ENCODE measurements at regions not wholly inside any gene's neighbourhood (a gene's known extent, or its start where the extent isn't known, plus 50 kb on each side); places are given as distances from the start of the nearest gene placed in this dataset.

GRCh38 chr14:71202881-71203280 lies 295.6 kb downstream of the PCNX1 start:
- no peak for DNase-seq (ENCODE audit: low spot score)

GRCh38 chr14:71203306-71203705 lies 296.0 kb downstream of the PCNX1 start:
- no peak for DNase-seq (ENCODE audit: low spot score)

GRCh38 chr14:71204231-71204630 lies 297.0 kb downstream of the PCNX1 start:
- DNase-seq (ENCODE audit: low spot score): no peak

GRCh38 chr14:71204768-71205167 lies 297.5 kb downstream of the PCNX1 start:
- DNase-seq (ENCODE audit: low spot score): no peak

DNA sequence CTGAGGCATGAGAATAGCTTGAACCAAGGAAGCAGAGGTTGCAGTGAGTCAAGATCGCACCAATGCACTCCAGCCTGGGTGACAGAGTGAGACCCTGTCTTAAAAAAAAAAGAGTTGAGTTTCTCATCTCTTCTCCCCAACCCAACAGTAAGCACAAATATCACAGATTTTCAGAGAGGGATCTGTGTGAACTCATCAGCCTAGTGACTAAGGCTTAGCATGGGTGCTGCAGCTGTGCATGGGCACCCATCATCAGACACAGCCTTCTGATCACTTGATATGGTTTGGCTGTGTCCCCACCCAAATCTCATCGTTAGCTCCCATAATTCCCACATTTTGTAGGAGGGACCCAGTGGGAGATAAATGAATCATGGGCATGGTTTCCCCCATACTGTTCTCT lies 298.9 kb downstream of the PCNX1 start:
- DNase-seq (ENCODE audit: low spot score): no peak

DNA sequence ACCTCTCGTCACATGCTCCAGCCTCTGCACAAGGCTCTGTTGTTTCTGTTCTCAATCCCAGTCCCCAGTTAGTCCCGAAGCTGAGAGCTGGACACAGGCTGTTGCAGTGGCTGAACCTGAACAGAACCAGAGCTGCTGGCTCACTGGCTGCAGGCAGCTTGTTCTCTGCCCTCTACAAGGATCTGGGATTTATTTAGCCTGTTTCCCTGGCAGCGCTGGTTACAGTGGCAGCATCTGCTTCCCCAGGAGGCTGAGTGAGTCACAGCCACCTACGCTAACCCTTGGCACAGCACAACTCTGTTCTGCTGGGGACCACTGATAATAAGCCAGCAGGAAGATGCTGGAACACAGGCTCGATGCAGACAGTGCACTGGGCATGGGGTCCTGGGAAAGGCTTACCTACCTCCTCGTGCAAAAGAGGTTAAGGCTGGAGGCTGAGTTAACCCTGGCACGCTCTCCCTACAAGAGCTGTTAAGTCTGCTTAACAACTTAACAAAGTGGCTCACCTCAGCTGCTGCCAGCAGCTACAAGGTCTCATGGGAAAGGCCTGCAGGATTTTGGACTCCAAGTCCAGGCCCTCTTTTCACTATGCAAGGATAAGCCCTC lies 299.6 kb downstream of the PCNX1 start:
- no peak for DNase-seq (ENCODE audit: low spot score)

- DNase-seq (ENCODE audit: low spot score): no peak
These were observed 301.6 kb downstream of the PCNX1 start for GRCh38 chr14:71208702-71209357.

DNA sequence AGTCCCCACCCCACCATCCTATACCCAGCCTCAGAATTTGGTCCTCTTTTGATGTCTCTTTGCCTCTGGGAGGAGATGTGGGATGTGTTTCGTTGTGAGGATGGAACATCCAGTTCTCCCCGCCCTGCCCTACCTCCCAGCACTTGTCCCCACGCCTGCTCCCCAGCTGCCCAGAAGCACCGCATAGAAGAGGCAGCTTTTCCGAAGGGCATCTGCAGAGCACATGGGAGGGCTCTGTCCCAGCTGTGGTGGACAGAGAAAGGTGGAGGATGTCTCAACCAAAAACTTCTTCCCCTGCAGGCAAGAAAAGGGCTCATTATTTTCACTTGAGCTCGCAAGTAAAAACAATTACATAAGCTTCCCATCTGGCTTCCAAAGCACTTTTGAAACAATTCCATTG lies 302.6 kb downstream of the PCNX1 start:
- no peak for DNase-seq (ENCODE audit: low spot score)

GRCh38 chr14:71212093-71212492 lies 304.8 kb downstream of the PCNX1 start:
- no peak for DNase-seq (ENCODE audit: low spot score)

DNA sequence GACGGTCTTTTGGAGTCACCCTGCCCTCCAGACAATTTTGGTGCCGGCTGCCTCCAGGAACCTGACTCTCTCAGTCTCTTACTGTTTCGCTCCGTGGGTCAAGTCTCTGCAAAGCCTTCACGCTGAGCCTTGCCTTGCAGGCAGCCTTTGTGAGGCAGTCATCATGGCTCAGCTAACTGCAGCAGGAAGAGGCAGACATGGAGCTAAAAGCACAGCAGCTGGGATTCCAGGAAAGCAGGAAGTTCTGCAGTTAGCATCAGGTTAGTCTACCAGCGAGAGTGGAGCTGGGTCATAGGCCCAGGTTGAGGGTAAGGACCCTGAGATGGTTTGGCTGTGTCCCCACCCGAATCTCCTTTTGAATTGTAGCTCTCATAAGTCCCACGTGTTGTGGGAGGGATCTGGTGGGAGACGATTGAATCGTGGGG lies 305.4 kb downstream of the PCNX1 start:
- DNase-seq (ENCODE audit: low spot score): no peak

DNA sequence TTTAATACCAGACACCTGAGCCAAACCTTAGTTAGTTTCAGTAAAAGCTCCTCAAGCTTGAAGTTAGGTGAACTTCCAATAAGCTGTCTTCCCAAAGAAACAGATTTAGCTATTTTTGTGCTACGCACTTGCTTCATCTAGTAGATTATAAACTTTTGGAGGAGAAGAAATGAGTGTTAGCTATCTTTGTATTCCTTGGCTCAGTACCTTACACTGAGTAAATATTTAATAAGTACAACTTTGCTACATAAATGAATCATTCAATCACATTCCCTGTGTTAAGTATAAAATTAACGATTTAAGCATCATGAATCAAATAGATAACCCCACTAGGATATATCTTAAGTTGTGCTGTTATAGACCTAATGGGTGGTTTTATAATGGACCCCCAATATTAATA lies 307.0 kb downstream of the PCNX1 start:
- DNase-seq (ENCODE audit: low spot score): no peak

- DNase-seq (ENCODE audit: low spot score): no peak
These were observed 313.2 kb downstream of the PCNX1 start for GRCh38 chr14:71220462-71220861.

GRCh38 chr14:71221119-71221518 lies 313.9 kb downstream of the PCNX1 start:
- DNase-seq (ENCODE audit: low spot score): no peak

DNA sequence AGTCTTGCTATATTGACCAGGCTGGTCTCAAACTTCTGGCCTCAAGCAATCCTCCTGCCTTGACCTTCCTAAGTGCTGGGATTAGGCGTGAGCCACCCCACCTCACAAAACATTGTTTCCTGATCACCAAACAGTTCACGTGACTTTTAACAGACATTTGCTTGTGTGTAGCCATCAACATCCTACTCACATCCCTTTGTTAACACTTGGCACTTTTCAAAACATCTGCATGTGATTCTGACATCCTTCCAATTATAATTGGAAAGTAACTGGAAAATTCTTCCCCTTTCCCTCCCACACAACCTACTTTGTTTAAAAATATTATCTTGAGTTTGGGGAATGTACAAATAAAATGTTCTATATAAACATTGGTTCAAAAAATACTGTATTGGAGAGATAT lies 317.9 kb downstream of the PCNX1 start:
- DNase-seq (ENCODE audit: low spot score): no peak

DNA sequence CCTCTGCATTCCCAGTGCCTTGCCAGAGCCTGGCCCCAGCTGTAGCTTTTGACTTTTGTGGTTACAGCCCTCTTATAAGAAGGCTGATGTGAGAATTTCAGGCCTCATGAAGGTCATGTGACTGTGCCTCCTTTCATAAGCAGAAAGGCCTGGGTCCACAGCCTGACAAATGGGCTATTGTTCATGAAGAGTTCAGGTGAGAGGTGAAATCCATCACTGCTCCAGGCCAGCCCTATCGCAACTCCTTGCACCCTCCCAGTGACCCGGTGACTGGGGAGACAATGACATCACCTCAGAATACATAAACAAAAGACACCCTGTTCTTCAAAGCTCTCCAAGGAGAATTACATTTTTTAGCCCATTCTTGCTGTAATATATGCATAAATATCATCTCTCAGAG lies 321.5 kb downstream of the PCNX1 start:
- DNase-seq (ENCODE audit: low spot score): no peak

- no peak for DNase-seq (ENCODE audit: low spot score)
These were observed 322.6 kb downstream of the PCNX1 start for GRCh38 chr14:71229875-71230274.

DNA sequence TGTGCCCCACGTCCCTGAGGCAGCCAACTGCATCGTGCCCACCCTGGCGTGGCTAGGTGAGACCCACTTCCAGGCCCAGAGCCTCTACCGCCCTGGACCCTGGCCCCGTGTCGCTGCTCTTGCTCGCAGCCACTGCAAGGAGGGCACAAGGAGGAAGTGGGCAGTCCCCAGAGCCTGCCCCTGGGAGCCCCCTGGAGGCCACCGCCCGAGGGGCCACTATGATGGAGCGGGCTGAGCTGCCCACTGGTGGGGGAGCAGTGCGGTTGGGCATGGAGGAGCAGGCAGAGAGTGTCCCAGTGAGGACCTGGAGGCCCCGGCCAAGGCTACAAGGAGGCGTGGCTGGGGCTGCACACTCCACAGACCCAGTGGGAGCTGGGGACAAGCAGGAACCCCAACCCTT lies 323.6 kb downstream of the PCNX1 start:
- no peak for DNase-seq (ENCODE audit: low spot score)

DNA sequence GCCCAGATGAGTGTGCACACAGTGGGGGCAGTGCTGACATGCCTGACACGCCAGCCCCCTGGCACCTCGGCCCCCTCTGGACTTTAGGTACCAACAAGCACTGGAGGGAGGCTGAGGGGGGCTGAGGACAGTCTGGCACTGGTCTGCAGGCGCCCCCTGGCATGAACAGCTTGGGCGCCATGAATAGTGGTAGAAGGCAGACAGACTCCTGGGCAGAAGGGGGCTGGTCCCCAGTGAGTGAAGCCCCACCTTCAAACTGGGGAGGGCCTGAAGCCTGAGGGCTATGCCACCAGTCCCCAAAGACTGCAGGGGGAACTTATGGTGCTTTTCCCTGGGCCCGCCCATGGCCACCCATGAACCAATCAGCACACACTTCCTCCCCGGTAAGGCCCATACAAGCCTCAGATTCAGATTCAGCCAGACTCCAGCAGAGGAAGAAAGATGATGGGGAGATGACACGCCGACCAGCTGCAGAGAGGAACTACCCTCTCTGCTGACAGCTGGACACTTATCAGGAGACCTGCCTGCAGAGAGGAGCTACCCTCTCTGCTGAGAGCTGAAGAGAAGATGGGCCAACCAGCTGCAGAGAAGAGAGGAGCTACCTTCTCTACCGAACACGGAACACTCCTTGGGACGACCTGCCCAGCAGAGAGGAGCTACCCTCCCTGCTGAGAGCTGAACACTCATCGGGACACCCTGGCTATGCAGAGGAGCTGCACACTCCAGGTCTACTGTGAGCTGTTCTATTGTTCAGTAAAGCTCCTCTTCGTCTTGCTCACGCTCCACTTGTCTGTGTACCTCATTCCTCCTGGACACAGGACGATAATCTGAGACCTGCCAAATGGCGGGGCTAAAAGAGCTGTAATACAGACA lies 324.5 kb downstream of the PCNX1 start:
- DNase-seq (ENCODE audit: low spot score): no peak

DNA sequence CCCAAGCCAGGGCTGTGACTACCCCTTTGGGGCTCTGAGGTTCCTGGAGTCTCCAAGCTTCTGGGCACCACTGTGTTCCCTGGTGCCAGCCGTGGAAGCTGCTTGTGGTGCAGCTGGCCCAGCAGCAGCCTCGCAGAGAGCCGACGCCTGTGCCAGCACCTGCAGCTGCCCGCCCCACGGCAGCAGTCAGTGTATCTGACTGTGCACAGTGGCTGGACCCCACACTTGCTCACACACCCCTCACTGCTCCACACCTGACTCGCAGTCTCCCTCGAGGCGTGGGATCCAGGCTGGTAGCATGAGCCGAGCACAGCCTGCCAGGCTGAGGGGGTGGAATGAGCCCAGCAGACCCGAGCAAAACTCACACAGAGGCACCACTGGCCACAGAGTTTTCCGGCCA lies 325.2 kb downstream of the PCNX1 start:
- DNase-seq (ENCODE audit: low spot score): no peak

DNA sequence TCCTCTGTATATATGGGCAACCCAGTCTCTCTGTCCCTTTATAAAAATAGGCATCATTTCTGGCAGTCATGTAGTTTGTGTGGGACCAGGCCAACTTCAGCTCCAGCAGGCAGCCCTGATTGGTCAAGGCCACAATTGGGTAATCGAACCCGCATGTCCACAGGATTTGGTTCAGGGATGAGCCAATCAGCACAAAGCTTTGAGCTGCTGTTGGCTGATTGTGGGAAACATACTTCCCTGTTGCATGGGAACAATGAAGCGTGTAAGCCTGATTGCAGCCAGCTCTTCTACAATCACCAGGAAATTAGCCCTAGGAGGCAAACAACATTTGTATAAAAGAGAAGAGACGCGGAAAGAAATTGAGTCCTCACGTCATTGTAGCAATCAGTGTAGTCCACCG lies 328.6 kb downstream of the PCNX1 start:
- DNase-seq (ENCODE audit: low spot score): no peak

- no peak for DNase-seq (ENCODE audit: low spot score)
These were observed 329.2 kb downstream of the PCNX1 start for GRCh38 chr14:71236487-71236886.

- no peak for DNase-seq (ENCODE audit: low spot score)
These were observed 330.3 kb downstream of the PCNX1 start for GRCh38 chr14:71237556-71237955.

- DNase-seq (ENCODE audit: low spot score): no peak
These were observed 331.6 kb downstream of the PCNX1 start for GRCh38 chr14:71238835-71239234.

Measured in ureter (tissue), 1 donor.